SK-N-SH (cell line): ENCODE measurements at regions not wholly inside any gene's neighbourhood (a gene's known extent, or its start where the extent isn't known, plus 50 kb on each side); places are given as distances from the start of the nearest gene placed in this dataset.

Experiments used
- TF ChIP-seq, protein P1 (sequence below): fragments of 200-600 bp; sonication (generic); IDR thresholded peaks from 2 replicates; pipeline ENCODE4 v1.6.1; 2017; ENCODE audit warnings: antibody characterized with exemption, mild to moderate bottlenecking, moderate library complexity
- TF ChIP-seq, protein P2 (sequence below): IDR thresholded peaks from 2 replicates; pipeline ENCODE4 v1.6.1; 2012; ENCODE audit warnings: mild to moderate bottlenecking, low read depth, low read length, moderate library complexity

DNA sequence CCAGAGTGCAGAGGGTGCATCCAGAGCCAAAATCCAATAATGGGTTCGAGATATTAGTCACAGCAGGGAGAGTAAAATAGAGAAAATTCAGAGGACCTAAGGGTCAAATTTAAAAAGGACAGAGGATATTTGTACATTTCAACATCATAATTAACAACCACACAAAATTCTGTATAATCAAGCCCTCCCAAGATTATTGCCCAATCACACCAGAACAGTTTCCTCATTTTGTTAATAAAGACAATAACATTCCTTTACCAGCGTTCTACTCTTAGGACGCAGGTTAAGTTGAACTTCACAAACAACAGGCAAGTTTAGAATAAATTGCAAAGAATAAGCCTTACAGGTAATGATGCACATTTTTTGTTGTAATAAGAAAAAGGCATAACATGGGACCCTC, 462.8 kb downstream of the PTPRC start:
- TF ChIP-seq, protein P1, sequence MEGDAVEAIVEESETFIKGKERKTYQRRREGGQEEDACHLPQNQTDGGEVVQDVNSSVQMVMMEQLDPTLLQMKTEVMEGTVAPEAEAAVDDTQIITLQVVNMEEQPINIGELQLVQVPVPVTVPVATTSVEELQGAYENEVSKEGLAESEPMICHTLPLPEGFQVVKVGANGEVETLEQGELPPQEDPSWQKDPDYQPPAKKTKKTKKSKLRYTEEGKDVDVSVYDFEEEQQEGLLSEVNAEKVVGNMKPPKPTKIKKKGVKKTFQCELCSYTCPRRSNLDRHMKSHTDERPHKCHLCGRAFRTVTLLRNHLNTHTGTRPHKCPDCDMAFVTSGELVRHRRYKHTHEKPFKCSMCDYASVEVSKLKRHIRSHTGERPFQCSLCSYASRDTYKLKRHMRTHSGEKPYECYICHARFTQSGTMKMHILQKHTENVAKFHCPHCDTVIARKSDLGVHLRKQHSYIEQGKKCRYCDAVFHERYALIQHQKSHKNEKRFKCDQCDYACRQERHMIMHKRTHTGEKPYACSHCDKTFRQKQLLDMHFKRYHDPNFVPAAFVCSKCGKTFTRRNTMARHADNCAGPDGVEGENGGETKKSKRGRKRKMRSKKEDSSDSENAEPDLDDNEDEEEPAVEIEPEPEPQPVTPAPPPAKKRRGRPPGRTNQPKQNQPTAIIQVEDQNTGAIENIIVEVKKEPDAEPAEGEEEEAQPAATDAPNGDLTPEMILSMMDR: no peak
- TF ChIP-seq, protein P2, sequence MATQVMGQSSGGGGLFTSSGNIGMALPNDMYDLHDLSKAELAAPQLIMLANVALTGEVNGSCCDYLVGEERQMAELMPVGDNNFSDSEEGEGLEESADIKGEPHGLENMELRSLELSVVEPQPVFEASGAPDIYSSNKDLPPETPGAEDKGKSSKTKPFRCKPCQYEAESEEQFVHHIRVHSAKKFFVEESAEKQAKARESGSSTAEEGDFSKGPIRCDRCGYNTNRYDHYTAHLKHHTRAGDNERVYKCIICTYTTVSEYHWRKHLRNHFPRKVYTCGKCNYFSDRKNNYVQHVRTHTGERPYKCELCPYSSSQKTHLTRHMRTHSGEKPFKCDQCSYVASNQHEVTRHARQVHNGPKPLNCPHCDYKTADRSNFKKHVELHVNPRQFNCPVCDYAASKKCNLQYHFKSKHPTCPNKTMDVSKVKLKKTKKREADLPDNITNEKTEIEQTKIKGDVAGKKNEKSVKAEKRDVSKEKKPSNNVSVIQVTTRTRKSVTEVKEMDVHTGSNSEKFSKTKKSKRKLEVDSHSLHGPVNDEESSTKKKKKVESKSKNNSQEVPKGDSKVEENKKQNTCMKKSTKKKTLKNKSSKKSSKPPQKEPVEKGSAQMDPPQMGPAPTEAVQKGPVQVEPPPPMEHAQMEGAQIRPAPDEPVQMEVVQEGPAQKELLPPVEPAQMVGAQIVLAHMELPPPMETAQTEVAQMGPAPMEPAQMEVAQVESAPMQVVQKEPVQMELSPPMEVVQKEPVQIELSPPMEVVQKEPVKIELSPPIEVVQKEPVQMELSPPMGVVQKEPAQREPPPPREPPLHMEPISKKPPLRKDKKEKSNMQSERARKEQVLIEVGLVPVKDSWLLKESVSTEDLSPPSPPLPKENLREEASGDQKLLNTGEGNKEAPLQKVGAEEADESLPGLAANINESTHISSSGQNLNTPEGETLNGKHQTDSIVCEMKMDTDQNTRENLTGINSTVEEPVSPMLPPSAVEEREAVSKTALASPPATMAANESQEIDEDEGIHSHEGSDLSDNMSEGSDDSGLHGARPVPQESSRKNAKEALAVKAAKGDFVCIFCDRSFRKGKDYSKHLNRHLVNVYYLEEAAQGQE: no peak
